A549 (cell line): ENCODE measurements at regions not wholly inside any gene's neighbourhood (a gene's known extent, or its start where the extent isn't known, plus 50 kb on each side); places are given as distances from the start of the nearest gene placed in this dataset.

Experiments
- ATAC-seq, 2 experiments: fragments of 200-7000 bp in 1 of 2; fragments of >200 bp in 1 of 2; cut with Nextera tagmentation in 1 of 2; cut with Tn5 transposase in 1 of 2; 3 replicates each; pipeline versions ENCODE4 v1.8.0 to v1.9.1; 2018 to 2020; ENCODE audit warnings: mild to moderate bottlenecking in 1 of 2, moderate library complexity in 1 of 2
- CTCF ChIA-PET: fragments of 300-600 bp; sonication (Branson Sonifier 250); formaldehyde crosslinking; extraction: SDS; loops from one replicate; lab custom pipeline; 2021; ENCODE audit warnings: antibody characterized with exemption, inconsistent platforms; lab: Yijun Ruan, JAX
- POLR2A ChIA-PET: fragments of 350-600 bp; formaldehyde crosslinking; extraction: SDS; loops from one replicate; lab custom pipeline; 2021; ENCODE audit warnings: antibody characterized with exemption, inconsistent platforms; lab: Yijun Ruan, JAX
- DNase-seq, 2 experiments: peaks; one replicate each; pipeline versions ENCODE4 v3.0.0 to v3.0.0-alpha.2; 2011 to 2016; ENCODE audit warnings: low read depth in 1 of 2, low spot score in 1 of 2
- FAIRE-seq: peaks from 2 replicates; lab custom pipeline; 2011; peaks lifted over from hg19 to GRCh38; lab: Jason Lieb, UNC
- H3K27ac ChIP-seq, 2 experiments: fragments of >200 bp; sonication (Bioruptor Twin); formaldehyde crosslinking; 3 replicates each; pipeline ENCODE4 v1.5.1; 2016 to 2017
- H3K4me1 ChIP-seq: fragments of >200 bp; sonication (Bioruptor Twin); formaldehyde crosslinking; 3 replicates; pipeline ENCODE4 v1.6.1; 2016
- H3K4me2 ChIP-seq: fragments of >200 bp; sonication (Bioruptor Twin); formaldehyde crosslinking; 3 replicates; pipeline ENCODE4 v1.6.1; 2016
- H3K4me3 ChIP-seq: fragments of >200 bp; sonication (Bioruptor Twin); formaldehyde crosslinking; 3 replicates; pipeline ENCODE4 v1.5.1; 2016
- H3K9me3 ChIP-seq: fragments of >200 bp; sonication (Bioruptor Twin); formaldehyde crosslinking; 3 replicates; pipeline ENCODE4 v1.6.1; 2016
- BHLHE40 ChIP-seq: IDR thresholded peaks from 2 replicates; pipeline ENCODE4 v1.6.1; 2012; ENCODE audit warnings: low read depth, low read length, inconsistent platforms
- CEBPB ChIP-seq, 2 experiments: fragments of >200 bp in 1 of 2; sonication (Bioruptor Twin) in 1 of 2; formaldehyde crosslinking in 1 of 2; IDR thresholded peaks; 2 replicates each; pipeline ENCODE4 v1.6.1; 2012 to 2016
- CHD2 ChIP-seq: fragments of 150-350 bp; IDR thresholded peaks from 2 replicates; pipeline ENCODE4 v1.6.1; 2014; ENCODE audit warnings: low read length; ENCODE audit not compliant: partially characterized antibody
- CHD4 ChIP-seq: fragments of 200-600 bp; sonication (generic); IDR thresholded peaks from 2 replicates; pipeline ENCODE4 v1.6.1; 2016; ENCODE audit warnings: antibody characterized with exemption, mild to moderate bottlenecking, borderline replicate concordance
- EHF ChIP-seq: fragments of 250-450 bp; sonication (Bioruptor Pico); IDR thresholded peaks from 2 replicates; pipeline ENCODE4 v1.5.0; 2020; ENCODE audit warnings: mild to moderate bottlenecking
- EP300 ChIP-seq, 2 experiments: fragments of >200 bp; sonication (Bioruptor Twin); formaldehyde crosslinking; IDR thresholded peaks; 2 replicates in 1 of 2; 3 replicates in 1 of 2; pipeline ENCODE4 v1.6.1; 2016 to 2017
- ESRRA ChIP-seq: fragments of 150-350 bp; IDR thresholded peaks from 2 replicates; pipeline ENCODE4 v1.6.1; 2014; ENCODE audit warnings: mild to moderate bottlenecking, low read length, borderline replicate concordance
- FOSL2 ChIP-seq, 2 experiments: fragments of 450-650 bp in 1 of 2; fragments of >200 bp in 1 of 2; sonication (Bioruptor Twin) in 1 of 2; formaldehyde crosslinking; IDR thresholded peaks; 2 replicates each; pipeline versions ENCODE4 v1.5.0 to v1.6.1; 2016 to 2020; ENCODE audit warnings: mild to moderate bottlenecking in 1 of 2, moderate library complexity in 1 of 2
- GATA3 ChIP-seq: IDR thresholded peaks from 2 replicates; pipeline ENCODE4 v1.6.1; 2012; ENCODE audit warnings: borderline replicate concordance
- HOXA7 ChIP-seq: fragments of 250-450 bp; sonication (Bioruptor Pico); IDR thresholded peaks from 2 replicates; pipeline ENCODE4 v1.5.0; 2020; ENCODE audit warnings: mild to moderate bottlenecking, moderate library complexity
- HOXB13 ChIP-seq: fragments of 250-450 bp; sonication (Bioruptor Pico); IDR thresholded peaks from 2 replicates; pipeline ENCODE4 v1.5.0; 2020; ENCODE audit warnings: low read depth, mild to moderate bottlenecking, moderate library complexity
- JUN ChIP-seq, 2 experiments: fragments of >200 bp; sonication (Bioruptor Twin); formaldehyde crosslinking; IDR thresholded peaks; 2 replicates in 1 of 2; 3 replicates in 1 of 2; pipeline ENCODE4 v1.6.1; 2016 to 2017
- JUNB ChIP-seq: fragments of >200 bp; sonication (Bioruptor Twin); formaldehyde crosslinking; IDR thresholded peaks from 2 replicates; pipeline ENCODE4 v1.6.1; 2016
- MAFK ChIP-seq: fragments of 450-650 bp; IDR thresholded peaks from 2 replicates; pipeline ENCODE4 v1.6.1; 2014; ENCODE audit not compliant: partially characterized antibody
- NR3C1 ChIP-seq: fragments of >200 bp; sonication (Bioruptor Twin); formaldehyde crosslinking; IDR thresholded peaks from 3 replicates; pipeline ENCODE4 v1.6.1; 2017
- PHF8 ChIP-seq: fragments of 200-600 bp; sonication (generic); IDR thresholded peaks from 2 replicates; pipeline ENCODE4 v1.6.1; 2016; ENCODE audit warnings: low read depth, mild to moderate bottlenecking, antibody characterized with exemption, moderate library complexity, borderline replicate concordance
- POLR2A ChIP-seq: IDR thresholded peaks from 2 replicates; pipeline ENCODE4 v1.6.1; 2012; ENCODE audit warnings: mild to moderate bottlenecking, low read length
- RAD21 ChIP-seq, 2 experiments: fragments of >200 bp in 1 of 2; sonication (Bioruptor Twin) in 1 of 2; formaldehyde crosslinking in 1 of 2; IDR thresholded peaks in 1 of 2; conservative IDR thresholded peaks in 1 of 2; 2 replicates in 1 of 2; 3 replicates in 1 of 2; pipeline ENCODE4 v1.6.1; 2012 to 2018; ENCODE audit warnings: inconsistent platforms in 1 of 2
- SREBF2 ChIP-seq: fragments of 450-650 bp; IDR thresholded peaks from 2 replicates; pipeline ENCODE4 v1.6.1; 2014; ENCODE audit warnings: mild to moderate bottlenecking, moderate library complexity
- TFCP2L1 ChIP-seq: fragments of 250-450 bp; sonication (Bioruptor Pico); IDR thresholded peaks from 2 replicates; pipeline ENCODE4 v1.5.0; 2021; ENCODE audit warnings: mild to moderate bottlenecking
- TP53 ChIP-seq: fragments of 250-450 bp; sonication (Bioruptor Pico); IDR thresholded peaks from 2 replicates; pipeline ENCODE4 v1.5.0; 2021; ENCODE audit warnings: mild to moderate bottlenecking, moderate library complexity
- ZC3H11A ChIP-seq: fragments of 450-650 bp; IDR thresholded peaks from 2 replicates; pipeline ENCODE4 v1.6.1; 2014; ENCODE audit warnings: antibody characterized with exemption, mild to moderate bottlenecking
- ZFP36 ChIP-seq: fragments of 450-650 bp; IDR thresholded peaks from 2 replicates; pipeline ENCODE4 v1.6.1; 2014; ENCODE audit warnings: borderline replicate concordance; ENCODE audit not compliant: partially characterized antibody
- WGBS: methylation state at CpG from one replicate; pipeline ENCODE4 v1.1.6; 2017; ENCODE audit errors: missing lambda C conversion rate; 5-methylcytosine and 5-hydroxymethylcytosine counted together
- TF ChIP-seq, protein P1 (sequence below): IDR thresholded peaks from 2 replicates; pipeline ENCODE4 v1.6.1; 2012; ENCODE audit warnings: low read depth, borderline replicate concordance
- TF ChIP-seq, protein P2 (sequence below): fragments of >200 bp; sonication (Bioruptor Twin); formaldehyde crosslinking; IDR thresholded peaks from 3 replicates; pipeline ENCODE4 v1.6.1; 2016
- TF ChIP-seq, protein P3 (sequence below): fragments of 250-450 bp; sonication (Bioruptor Pico); IDR thresholded peaks from 2 replicates; pipeline ENCODE4 v1.5.0; 2021; ENCODE audit warnings: mild to moderate bottlenecking, moderate library complexity, borderline replicate concordance

GRCh38 chr4:13903061-13903460, 275.5 kb upstream of the BOD1L1 start:
- H3K27ac ChIP-seq = peak overlapping the region; percentile 74 to 97; a peak in 5 of 6 replicates
- POLR2A ChIA-PET = no interaction called here
- TF ChIP-seq HOXB13 (CRISPR knock-in tag) (no peak), EHF (CRISPR knock-in tag) (no peak), RAD21 (conservative IDR thresholded peaks at IDR 0.05 in 1 of 2, IDR thresholded peaks at IDR 0.05 in 1 of 2) (no peak), ZFP36 (no peak), BHLHE40 (no peak)
- TF ChIP-seq, all 56 proteins: peak for 0
- CTCF ChIA-PET = no interaction called here
- no peak overlapping the region for H3K4me3 ChIP-seq
- no peak for FAIRE-seq
- no peak for DNase-seq
- H3K4me1 ChIP-seq = peaks cover 23% of the 10 kb centered on the region
- WGBS = 75% methylated on average over 3 of the region's 3 CpGs
- no peak overlapping the region for H3K4me2 ChIP-seq
- peaks cover 29% of the 10 kb centered on the region for H3K9me3 ChIP-seq
- no peak for ATAC-seq

GRCh38 chr4:13903901-13904300, 276.4 kb upstream of the BOD1L1 start:
- no peak overlapping the region for H3K4me2 ChIP-seq

DNA sequence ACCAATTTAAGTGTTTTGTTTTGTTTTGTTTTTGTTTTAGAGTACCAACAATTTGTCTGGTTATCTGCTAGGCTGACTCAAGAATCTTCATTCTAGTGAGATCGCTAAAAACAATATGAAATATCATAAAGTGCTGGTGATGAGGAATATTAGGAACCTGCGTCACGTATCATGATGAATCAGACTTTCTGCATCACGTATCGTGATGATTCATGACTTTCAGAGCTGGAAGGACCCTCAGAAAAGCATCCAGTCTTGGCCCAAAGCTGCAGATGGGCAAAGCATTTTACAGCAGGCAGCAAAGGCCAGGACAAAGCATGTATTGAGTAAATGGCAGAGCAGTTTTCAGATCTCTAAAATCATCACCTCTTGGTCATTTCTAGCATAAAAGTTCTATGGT, 278.0 kb upstream of the BOD1L1 start:
- 78% methylated on average over 5 of the region's 5 CpGs for WGBS
- H3K4me1 ChIP-seq = peaks cover 29% of the 10 kb centered on the region

More at GRCh38 chr4:13903901-13904300, 276.4 kb upstream of the BOD1L1 start:
- DNase-seq = no peak
- ChIA-PET POLR2A (no interaction called here), CTCF (no interaction called here)
- no peak for FAIRE-seq
- peaks cover 28% of the 10 kb centered on the region for H3K9me3 ChIP-seq
- ATAC-seq = no peak
- H3K27ac ChIP-seq = peak overlapping the region; percentile 74 to 97; a peak in 5 of 6 replicates
- peaks cover 29% of the 10 kb centered on the region for H3K4me1 ChIP-seq
- no peak overlapping the region for H3K4me3 ChIP-seq
- WGBS = 81% methylated on average over 6 of the region's 6 CpGs
- TF ChIP-seq ZC3H11A (no peak), CEBPB (IDR thresholded peaks at IDR 0.05) (no peak), CHD4 (no peak)
- TF ChIP-seq, protein P1, sequence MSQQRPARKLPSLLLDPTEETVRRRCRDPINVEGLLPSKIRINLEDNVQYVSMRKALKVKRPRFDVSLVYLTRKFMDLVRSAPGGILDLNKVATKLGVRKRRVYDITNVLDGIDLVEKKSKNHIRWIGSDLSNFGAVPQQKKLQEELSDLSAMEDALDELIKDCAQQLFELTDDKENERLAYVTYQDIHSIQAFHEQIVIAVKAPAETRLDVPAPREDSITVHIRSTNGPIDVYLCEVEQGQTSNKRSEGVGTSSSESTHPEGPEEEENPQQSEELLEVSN = no peak

DNA sequence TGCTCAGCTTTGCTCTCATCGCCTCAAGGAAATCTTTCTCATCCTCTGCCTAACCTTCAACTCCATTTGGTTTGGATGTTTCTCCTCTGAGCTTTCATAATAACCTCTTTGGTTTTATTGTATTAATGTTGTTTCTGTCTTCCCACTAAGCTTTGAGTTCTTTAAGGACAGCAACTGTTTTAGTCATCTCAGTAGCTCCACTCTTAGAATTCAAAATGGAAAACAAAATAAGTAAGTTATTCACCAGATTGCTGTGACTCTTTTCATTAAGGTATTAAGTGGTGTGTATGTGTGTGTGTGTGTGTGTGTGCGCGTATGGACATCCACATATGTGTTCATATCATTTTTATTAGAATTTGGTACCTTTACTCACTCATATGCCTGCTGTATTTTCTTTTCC, 279.2 kb upstream of the BOD1L1 start:
- WGBS = 74% methylated on average over 3 of the region's 3 CpGs
- no peak for ATAC-seq
- Histone ChIP-seq H3K4me1 (peaks cover 29% of the 10 kb centered on the region), H3K4me2 (peak overlapping the region; percentile 51), H3K4me3 (no peak overlapping the region), H3K9me3 (peaks cover 40% of the 10 kb centered on the region), H3K27ac (peak overlapping the region; percentile 97)
- DNase-seq = no peak
- ChIA-PET POLR2A (interaction anchor here (1.0 to 2.0 kb wide), 6 partner anchors 15 to 1096 kb away, joined by 4 to 20 read pairs (median 8); partner anchors contain the start of gene CPEB2), CTCF (interaction anchor here (0.5 to 3.0 kb wide), 13 partner anchors 11 to 1093 kb away, joined by 3 to 29 read pairs (median 4); no protein-coding TSS in a partner anchor)
- FAIRE-seq = no peak
- no peak for TF ChIP-seq JUN (IDR thresholded peaks at IDR 0.05)
- TF ChIP-seq, protein P2, sequence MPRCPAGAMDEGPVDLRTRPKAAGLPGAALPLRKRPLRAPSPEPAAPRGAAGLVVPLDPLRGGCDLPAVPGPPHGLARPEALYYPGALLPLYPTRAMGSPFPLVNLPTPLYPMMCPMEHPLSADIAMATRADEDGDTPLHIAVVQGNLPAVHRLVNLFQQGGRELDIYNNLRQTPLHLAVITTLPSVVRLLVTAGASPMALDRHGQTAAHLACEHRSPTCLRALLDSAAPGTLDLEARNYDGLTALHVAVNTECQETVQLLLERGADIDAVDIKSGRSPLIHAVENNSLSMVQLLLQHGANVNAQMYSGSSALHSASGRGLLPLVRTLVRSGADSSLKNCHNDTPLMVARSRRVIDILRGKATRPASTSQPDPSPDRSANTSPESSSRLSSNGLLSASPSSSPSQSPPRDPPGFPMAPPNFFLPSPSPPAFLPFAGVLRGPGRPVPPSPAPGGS = no peak
- TF ChIP-seq HOXA7 = no peak
- no peak for TF ChIP-seq PHF8
- TF ChIP-seq NR3C1 = no peak
- TF ChIP-seq POLR2A = no peak
- no peak for TF ChIP-seq CHD2
- TF ChIP-seq, protein P1 = no peak
- TF ChIP-seq, protein P3, sequence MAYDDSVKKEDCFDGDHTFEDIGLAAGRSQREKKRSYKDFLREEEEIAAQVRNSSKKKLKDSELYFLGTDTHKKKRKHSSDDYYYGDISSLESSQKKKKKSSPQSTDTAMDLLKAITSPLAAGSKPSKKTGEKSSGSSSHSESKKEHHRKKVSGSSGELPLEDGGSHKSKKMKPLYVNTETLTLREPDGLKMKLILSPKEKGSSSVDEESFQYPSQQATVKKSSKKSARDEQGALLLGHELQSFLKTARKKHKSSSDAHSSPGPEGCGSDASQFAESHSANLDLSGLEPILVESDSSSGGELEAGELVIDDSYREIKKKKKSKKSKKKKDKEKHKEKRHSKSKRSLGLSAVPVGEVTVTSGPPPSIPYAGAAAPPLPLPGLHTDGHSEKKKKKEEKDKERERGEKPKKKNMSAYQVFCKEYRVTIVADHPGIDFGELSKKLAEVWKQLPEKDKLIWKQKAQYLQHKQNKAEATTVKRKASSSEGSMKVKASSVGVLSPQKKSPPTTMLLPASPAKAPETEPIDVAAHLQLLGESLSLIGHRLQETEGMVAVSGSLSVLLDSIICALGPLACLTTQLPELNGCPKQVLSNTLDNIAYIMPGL (CRISPR knock-in tag) = no peak
- TF ChIP-seq RAD21 (conservative IDR thresholded peaks at IDR 0.05 in 1 of 2, IDR thresholded peaks at IDR 0.05 in 1 of 2) = no peak
- TF ChIP-seq ESRRA = no peak
- no peak for TF ChIP-seq TFCP2L1 (CRISPR knock-in tag)

More for the DNA sequence above, 278.0 kb upstream of the BOD1L1 start:
- TF ChIP-seq SREBF2 (no peak), MAFK (peak; percentile 28), FOSL2 (IDR thresholded peaks at IDR 0.05) (no peak), FOSL2 (CRISPR knock-in tag; IDR thresholded peaks at IDR 0.05) (peak; percentile 62), TP53 (CRISPR knock-in tag) (no peak), EP300 (IDR thresholded peaks at IDR 0.05) (peak in 1 of 2 experiments; percentile 44; a peak in 2 of 5 replicates), GATA3 (peak; percentile 45; the same call in 1 of the 2 replicates), JUNB (peak; percentile 46; the same call in 1 of the 2 replicates)
- no peak overlapping the region for H3K4me3 ChIP-seq
- ChIA-PET CTCF (interaction anchor here (0.6 to 3.0 kb wide), 4 partner anchors 13 to 249 kb away, joined by 3 to 29 read pairs (median 4); no protein-coding TSS in a partner anchor), POLR2A (no interaction called here)
- DNase-seq (peak in 1 of 2 experiments; percentile 42), ATAC-seq (no peak), FAIRE-seq (no peak)
- no peak overlapping the region for H3K4me2 ChIP-seq
- H3K9me3 ChIP-seq = peaks cover 34% of the 10 kb centered on the region
- H3K27ac ChIP-seq = peak overlapping the region; percentile 97
